SK-N-SH (cell line): ENCODE measurements at regions not wholly inside any gene's neighbourhood (a gene's known extent, or its start where the extent isn't known, plus 50 kb on each side); places are given as distances from the start of the nearest gene placed in this dataset.

Source experiments
- CTCF ChIA-PET: fragments of 300-600, 350-600 bp; formaldehyde crosslinking; extraction: SDS; loops from one replicate; lab custom pipeline; 2021; lab: Yijun Ruan, JAX
- POLR2A ChIA-PET: fragments of 350-600 bp; sonication (Branson Sonifier 250); formaldehyde crosslinking; extraction: SDS; loops from one replicate; lab custom pipeline; 2020; ENCODE audit warnings: antibody characterized with exemption, inconsistent platforms; lab: Yijun Ruan, JAX
- DNase-seq: peaks from one replicate; pipeline ENCODE4 v3.0.0; 2012
- H2AFZ ChIP-seq: fragments of 200-600 bp; sonication (generic); 2 replicates; pipeline ENCODE4 v1.8.1; 2016; ENCODE audit warnings: antibody characterized with exemption, mild to moderate bottlenecking, low read depth
- H3F3A ChIP-seq: fragments of 200-600 bp; sonication (generic); replicated peaks from 2 replicates; pipeline ENCODE3; 2016; ENCODE audit warnings: antibody characterized with exemption, mild to moderate bottlenecking; ENCODE audit not compliant: insufficient read depth
- H3K27ac ChIP-seq, 2 experiments: fragments of 200-500 bp in 1 of 2; fragments of 200-600 bp in 1 of 2; sonication (Bioruptor generic) in 1 of 2; sonication (generic), shearing (Covaris generic) in 1 of 2; 2 replicates each; pipeline versions ENCODE4 v1.5.1 to v1.6.1; 2014 to 2016; ENCODE audit warnings: low read depth in 2 of 2, inconsistent platforms in 1 of 2, low read length in 1 of 2, mild to moderate bottlenecking in 1 of 2, mixed read lengths in 1 of 2
- H3K27me3 ChIP-seq: fragments of 200-600 bp; sonication (generic), shearing (Covaris generic); 2 replicates; pipeline ENCODE4 v1.6.1; 2016; ENCODE audit warnings: mixed run types; ENCODE audit not compliant: insufficient read depth
- H3K36me3 ChIP-seq, 2 experiments: fragments of 200-500 bp in 1 of 2; fragments of 200-600 bp in 1 of 2; sonication (Bioruptor generic) in 1 of 2; sonication (generic) in 1 of 2; replicated peaks in 1 of 2; 2 replicates each; pipeline versions ENCODE3 to v1.5.1; 2014 to 2016; ENCODE audit warnings: low read length in 1 of 2, mild to moderate bottlenecking in 1 of 2; ENCODE audit not compliant: insufficient read depth in 2 of 2, control insufficient read depth in 1 of 2
- H3K4me1 ChIP-seq, 2 experiments: fragments of 200-500 bp in 1 of 2; fragments of 200-600 bp in 1 of 2; sonication (Bioruptor generic) in 1 of 2; sonication (generic), shearing (Covaris generic) in 1 of 2; 2 replicates each; pipeline versions ENCODE4 v1.5.1 to v1.6.1; 2014 to 2016; ENCODE audit warnings: low read depth in 1 of 2, low read length in 1 of 2, mixed run types in 1 of 2; ENCODE audit not compliant: insufficient read depth in 2 of 2, control insufficient read depth in 1 of 2
- H3K4me2 ChIP-seq: fragments of 200-600 bp; sonication (generic), shearing (Covaris generic); 2 replicates; pipeline ENCODE4 v1.6.1; 2017; ENCODE audit warnings: mixed run types
- H3K4me3 ChIP-seq, 2 experiments: fragments of 200-500 bp in 1 of 2; fragments of 200-600 bp in 1 of 2; sonication (Bioruptor generic) in 1 of 2; sonication (generic), shearing (Covaris generic) in 1 of 2; 2 replicates each; pipeline versions ENCODE4 v1.5.1 to v1.8.1; 2014 to 2016; ENCODE audit warnings: low read depth in 2 of 2, inconsistent platforms in 1 of 2, low read length in 1 of 2, mild to moderate bottlenecking in 1 of 2, mixed read lengths in 1 of 2, moderate library complexity in 1 of 2
- H3K79me2 ChIP-seq: fragments of 200-600 bp; sonication (generic); 2 replicates; pipeline ENCODE4 v1.8.1; 2017; ENCODE audit warnings: mild to moderate bottlenecking; ENCODE audit not compliant: insufficient read depth
- H3K9ac ChIP-seq: fragments of 200-600 bp; sonication (generic); 2 replicates; pipeline ENCODE4 v1.6.1; 2017; ENCODE audit warnings: mixed run types
- H3K9me2 ChIP-seq: fragments of 200-600 bp; sonication (generic); 2 replicates; pipeline ENCODE4 v1.6.1; 2017; ENCODE audit warnings: mixed run types
- H3K9me3 ChIP-seq: fragments of 200-600 bp; sonication (generic); 2 replicates; pipeline ENCODE4 v1.6.1; 2017; ENCODE audit warnings: mixed run types, mild to moderate bottlenecking, moderate library complexity
- H4K20me1 ChIP-seq: fragments of 200-600 bp; sonication (generic); 2 replicates; pipeline ENCODE4 v1.6.1; 2017; ENCODE audit warnings: mild to moderate bottlenecking, mixed run types; ENCODE audit not compliant: insufficient read depth
- CHD2 ChIP-seq: fragments of 150-350 bp; IDR thresholded peaks from 2 replicates; pipeline ENCODE4 v1.6.1; 2018; ENCODE audit warnings: low read length; ENCODE audit not compliant: partially characterized antibody
- CTCF ChIP-seq: fragments of 200-600 bp; sonication (generic); IDR thresholded peaks from 2 replicates; pipeline ENCODE4 v1.6.1; 2017; ENCODE audit warnings: antibody characterized with exemption, mild to moderate bottlenecking, moderate library complexity
- EP300 ChIP-seq, 2 experiments: IDR thresholded peaks; 2 replicates each; pipeline versions ENCODE4 v1.4.0 to v1.6.1; 2012; ENCODE audit warnings: borderline replicate concordance in 1 of 2, low read depth in 1 of 2, low read length in 1 of 2
- GABPA ChIP-seq: IDR thresholded peaks from 2 replicates; pipeline ENCODE4 v1.4.0; 2012; ENCODE audit warnings: low read depth, mild to moderate bottlenecking
- GATA2 ChIP-seq: sonication (generic); formaldehyde crosslinking; IDR thresholded peaks from 2 replicates; pipeline ENCODE4 v1.5.0; 2020; ENCODE audit warnings: mild to moderate bottlenecking, missing genetic modification reagents
- MEF2A ChIP-seq: IDR thresholded peaks from 2 replicates; pipeline ENCODE4 v1.4.0; 2012; ENCODE audit warnings: low read depth, borderline replicate concordance
- NRF1 ChIP-seq: IDR thresholded peaks from 2 replicates; pipeline ENCODE4 v1.6.1; 2012; ENCODE audit warnings: low read depth, mild to moderate bottlenecking, low read length
- PBX3 ChIP-seq: IDR thresholded peaks from 2 replicates; pipeline ENCODE4; 2012
- RCOR1 ChIP-seq: fragments of 150-350 bp; IDR thresholded peaks from 2 replicates; pipeline ENCODE4 v1.6.1; 2017; ENCODE audit warnings: antibody characterized with exemption, low read length
- RXRA ChIP-seq: IDR thresholded peaks from 2 replicates; pipeline ENCODE4 v1.4.0; 2012; ENCODE audit warnings: low read depth, mild to moderate bottlenecking, borderline replicate concordance
- SMC3 ChIP-seq: IDR thresholded peaks from 2 replicates; pipeline ENCODE4 v1.6.1; 2012; ENCODE audit warnings: low read depth, low read length, improper control_type of control experiment
- USF1 ChIP-seq: IDR thresholded peaks from 2 replicates; pipeline ENCODE4 v1.4.0; 2012; ENCODE audit warnings: low read depth, borderline replicate concordance
- USF2 ChIP-seq: fragments of 150-350 bp; IDR thresholded peaks from 2 replicates; pipeline ENCODE4 v1.6.1; 2017; ENCODE audit warnings: antibody characterized with exemption, low read length, low read depth, borderline replicate concordance
- YY1 ChIP-seq: IDR thresholded peaks from 2 replicates; pipeline ENCODE4 v1.4.0; 2012; ENCODE audit warnings: low read depth, mild to moderate bottlenecking
- WGBS: methylation state at CpG from one replicate; pipeline ENCODE4 v1.1.6; 2017; ENCODE audit warnings: low lambda C conversion rate; 5-methylcytosine and 5-hydroxymethylcytosine counted together

- CTCF ChIA-PET: no interaction called here
- Histone ChIP-seq H3K79me2 (no peaks in the 10 kb centered on the region), H3K4me1 (peaks cover 0 to 8% of the 10 kb centered on the region in 2 experiments; a peak in 2 of 4 replicates), H4K20me1 (no peaks in the 10 kb centered on the region), H3K4me3 (no peak overlapping the region), H2AFZ (no peak overlapping the region), H3K36me3 (no peaks in the 10 kb centered on the region), H3K9me2 (no peaks in the 10 kb centered on the region; the same call in 1 of the 2 replicates), H3K27ac (no peak overlapping the region), H3K9me3 (no peaks in the 10 kb centered on the region), H3F3A (peaks cover 14% of the 10 kb centered on the region), H3K27me3 (no peaks in the 10 kb centered on the region), H3K9ac (no peak overlapping the region), H3K4me2 (no peak overlapping the region)
- no peak for DNase-seq
- POLR2A ChIA-PET: no interaction called here
- TF ChIP-seq CTCF (no peak), USF2 (no peak), NRF1 (no peak), MEF2A (no peak), USF1 (no peak), EP300 (IDR thresholded peaks at IDR 0.05; ENCODE audit: borderline replicate concordance in 1 of 2, low read depth in 1 of 2, low read length in 1 of 2) (no peak), PBX3 (no peak), RXRA (no peak), GABPA (no peak), SMC3 (no peak), CHD2 (no peak), YY1 (no peak)
- WGBS: 26% methylated on average over 4 of the region's 4 CpGs
Observed at GRCh38 chr6:90788781-90789180, 201.9 kb upstream of the MAP3K7 start.

- ChIA-PET CTCF (no interaction called here), POLR2A (no interaction called here)
- TF ChIP-seq GATA2 (CRISPR knock-in tag) (no peak), RCOR1 (no peak)
- Histone ChIP-seq H3K27ac (no peak overlapping the region), H3F3A (peaks cover 14% of the 10 kb centered on the region), H3K36me3 (no peaks in the 10 kb centered on the region), H3K4me1 (peaks cover 0 to 8% of the 10 kb centered on the region in 2 experiments; a peak in 2 of 4 replicates), H3K9ac (no peak overlapping the region), H3K27me3 (no peaks in the 10 kb centered on the region; the same call in 1 of the 2 replicates), H4K20me1 (no peaks in the 10 kb centered on the region), H3K9me2 (no peaks in the 10 kb centered on the region; the same call in 1 of the 2 replicates), H3K79me2 (no peaks in the 10 kb centered on the region), H3K4me2 (no peak overlapping the region), H3K9me3 (no peaks in the 10 kb centered on the region), H2AFZ (no peak overlapping the region), H3K4me3 (no peak overlapping the region)
- DNase-seq: no peak
- 21% methylated on average over 3 of the region's 3 CpGs for WGBS
Observed at GRCh38 chr6:90787446-90787845, 200.6 kb upstream of the MAP3K7 start.
